Ovary (tissue), 3 donors: ENCODE measurements at regions not wholly inside any gene's neighbourhood (a gene's known extent, or its start where the extent isn't known, plus 50 kb on each side); places are given as distances from the start of the nearest gene placed in this dataset.
A peak's percentile ranks its signal among the peaks of the same experiment; 100 is the strongest.

Experiments
- CTCF ChIP-seq, 3 donors: fragments of 450-650 bp in 2 of 3; fragments of 200-600 bp in 1 of 3; IDR thresholded peaks; one replicate each; pipeline versions ENCODE4 v1.5.1 to v1.8.0; 2016 to 2022; ENCODE audit warnings: antibody characterized with exemption in 3 of 3, mild to moderate bottlenecking in 1 of 3
- POLR2A ChIP-seq: fragments of 450-650 bp; IDR thresholded peaks from one replicate; pipeline ENCODE4 v1.6.1; 2017; ENCODE audit warnings: antibody characterized with exemption, mild to moderate bottlenecking, moderate library complexity
- donor health status: DM: no; HTN: no; CAD: no.

- TF ChIP-seq POLR2A (no peak), CTCF (IDR thresholded peaks at IDR 0.05) (peak in 2 of 3 donors; percentile 29 to 47)
Observed at GRCh38 chr2:177147093-177147694, 65.4 kb upstream of the HNRNPA3 start.
